ENCODE measurements at regions not wholly inside any gene's neighbourhood (a gene's known extent, or its start where the extent isn't known, plus 50 kb on each side); places are given as distances from the start of the nearest gene placed in this dataset.
A peak's percentile ranks its signal among the peaks of the same experiment; 100 is the strongest.

DNA sequence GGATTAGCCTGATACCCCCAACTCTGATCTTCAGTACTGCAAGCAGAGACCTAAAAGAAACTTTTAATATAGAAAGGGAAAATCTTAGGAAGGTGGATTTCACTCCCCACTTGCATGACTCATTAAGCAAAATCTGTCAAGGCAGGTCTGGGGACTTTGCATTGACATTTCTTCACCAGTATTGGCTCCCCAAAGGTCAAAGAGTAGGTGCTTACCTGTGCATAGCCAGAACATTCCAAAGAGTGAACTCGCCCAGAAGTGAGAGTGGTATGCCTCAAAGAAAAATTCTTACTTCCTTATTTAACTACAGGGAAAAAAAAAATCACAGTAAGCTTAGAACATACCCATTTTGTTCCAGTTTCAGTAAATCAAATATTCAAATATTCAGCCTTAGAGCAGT lies 140.9 kb upstream of the TP63 start:
- Histone ChIP-seq H3K4me1 (peaks cover 0 to 7% of the 10 kb centered on the region in 2 donors), H3K4me3 (replicated peaks in 1 of 3) (no peak overlapping the region), H3K9me3 (no peaks in the 10 kb centered on the region), H3K27ac (no peak overlapping the region), H3K27me3 (no peaks in the 10 kb centered on the region), H3K36me3 (no peaks in the 10 kb centered on the region)
- peak in 1 of 2 donors; percentile 8 for DNase-seq
- intact Hi-C loops (cut with DNase I): no loop called here
- no peak for TF ChIP-seq CTCF (IDR thresholded peaks at IDR 0.05)
- no peak for TF ChIP-seq POLR2A (IDR thresholded peaks at IDR 0.05)
- 36 to 37% methylated on average over 1 of the region's 1 CpG for WGBS, 2 donors

DNA sequence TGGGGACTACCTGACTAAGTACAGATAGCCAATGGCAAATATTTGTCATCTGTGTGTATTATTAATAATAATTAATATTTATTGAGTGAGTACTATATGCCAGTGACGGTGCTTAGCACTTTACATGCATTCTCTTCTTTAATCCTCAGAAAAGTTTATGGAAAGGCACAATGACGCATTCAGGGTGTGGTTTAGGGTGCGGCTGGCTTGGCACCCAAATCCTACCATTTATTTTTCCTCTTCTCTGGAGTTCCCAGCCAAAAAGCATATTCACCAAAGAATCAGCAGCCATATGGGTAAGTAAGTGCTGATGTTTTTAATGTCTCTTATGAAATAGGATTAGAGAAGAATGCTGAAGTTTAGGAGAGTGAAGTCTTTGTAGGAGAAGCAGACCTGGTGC lies 140.4 kb upstream of the TP63 start:
- Histone ChIP-seq H3K4me1 (peaks cover 0 to 7% of the 10 kb centered on the region in 2 donors), H3K27ac (no peak overlapping the region), H3K9me3 (no peaks in the 10 kb centered on the region), H3K27me3 (no peaks in the 10 kb centered on the region), H3K36me3 (no peaks in the 10 kb centered on the region), H3K4me3 (replicated peaks in 1 of 3) (no peak overlapping the region)
- intact Hi-C loops (cut with DNase I): no loop called here
- no peak for DNase-seq
- WGBS, 2 donors: 28 to 43% methylated on average over 3 of the region's 3 CpGs
- TF ChIP-seq POLR2A (IDR thresholded peaks at IDR 0.05) (no peak), CTCF (IDR thresholded peaks at IDR 0.05) (no peak)

- Histone ChIP-seq H3K9me3 (no peaks in the 10 kb centered on the region), H3K27ac (no peak overlapping the region), H3K4me1 (peaks cover 0 to 7% of the 10 kb centered on the region in 2 donors), H3K4me3 (replicated peaks in 1 of 3) (no peak overlapping the region), H3K36me3 (no peaks in the 10 kb centered on the region), H3K27me3 (no peaks in the 10 kb centered on the region)
- no peak for TF ChIP-seq POLR2A (IDR thresholded peaks at IDR 0.05)
- no peak for TF ChIP-seq CTCF (IDR thresholded peaks at IDR 0.05)
- no peak for DNase-seq
- intact Hi-C loops (cut with DNase I): no loop called here
- WGBS, 2 donors: 83 to 89% methylated on average over 4 of the region's 4 CpGs
These were observed 139.4 kb upstream of the TP63 start for GRCh38 chr3:189491831-189492230.

DNA sequence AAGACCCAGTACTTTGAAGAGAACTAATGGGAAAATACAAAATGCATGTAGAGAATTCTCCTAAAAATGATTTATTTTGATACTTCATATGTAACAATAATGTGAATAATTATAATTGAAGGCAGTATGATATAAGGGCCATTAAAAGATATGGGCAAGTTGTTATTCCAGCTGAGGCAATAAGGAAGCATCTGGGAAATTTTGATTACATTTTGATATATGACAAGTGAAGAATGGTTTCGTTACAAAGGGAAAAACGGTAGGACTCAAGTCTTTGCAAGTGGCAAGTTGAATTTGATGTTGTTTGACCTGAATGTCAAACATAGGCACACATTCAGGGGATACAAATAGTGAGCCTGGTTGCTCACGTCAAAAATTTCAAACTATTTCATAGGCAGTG lies 137.9 kb upstream of the TP63 start:
- no peak for DNase-seq
- Histone ChIP-seq H3K27ac (no peak overlapping the region), H3K4me3 (replicated peaks in 1 of 3) (no peak overlapping the region), H3K4me1 (peaks cover 0 to 7% of the 10 kb centered on the region in 2 donors), H3K36me3 (no peaks in the 10 kb centered on the region), H3K9me3 (no peaks in the 10 kb centered on the region), H3K27me3 (no peaks in the 10 kb centered on the region)
- WGBS, 2 donors: 88 to 89% methylated on average over 3 of the region's 3 CpGs
- TF ChIP-seq CTCF (IDR thresholded peaks at IDR 0.05) (no peak), POLR2A (IDR thresholded peaks at IDR 0.05) (no peak)
- intact Hi-C loops (cut with DNase I): no loop called here

DNA sequence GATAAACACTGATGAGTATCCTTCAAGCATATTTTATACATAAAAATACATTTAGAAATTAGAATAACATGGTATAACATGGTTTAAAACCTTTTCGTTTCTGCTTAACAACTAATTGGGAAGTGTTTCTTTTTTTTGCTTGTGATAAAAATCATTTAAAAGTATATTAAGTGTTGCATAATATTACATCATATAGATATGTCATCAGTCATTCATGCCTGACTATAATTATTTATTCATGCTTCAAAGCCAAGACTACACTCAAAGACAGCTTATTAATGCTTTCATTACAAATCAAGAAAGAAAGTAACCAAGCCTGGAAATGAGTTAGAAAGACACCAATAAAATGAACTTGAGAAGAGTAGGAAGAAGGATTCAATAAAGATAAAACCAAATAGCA lies 136.6 kb upstream of the TP63 start:
- H3K27me3 ChIP-seq: no peaks in the 10 kb centered on the region
- intact Hi-C loops (cut with DNase I): no loop called here
- H3K4me1 ChIP-seq: peaks cover 0 to 7% of the 10 kb centered on the region in 2 donors
- TF ChIP-seq CTCF (IDR thresholded peaks at IDR 0.05) (no peak), POLR2A (IDR thresholded peaks at IDR 0.05) (no peak)
- no peak for DNase-seq
- no peaks in the 10 kb centered on the region for H3K36me3 ChIP-seq
- H3K4me3 ChIP-seq (replicated peaks in 1 of 3): no peak overlapping the region
- 91 to 96% methylated on average over 1 of the region's 1 CpG for WGBS, 2 donors
- H3K27ac ChIP-seq: no peak overlapping the region
- no peaks in the 10 kb centered on the region for H3K9me3 ChIP-seq
